NCI-H187 (cell line): ENCODE measurements at regions not wholly inside any gene's neighbourhood (a gene's known extent, or its start where the extent isn't known, plus 50 kb on each side); places are given as distances from the start of the nearest gene placed in this dataset.

Experiments used
- DNase-seq, 2 experiments: peaks; one replicate each; lab custom pipeline; 2025; lab: John Stamatoyannopoulos, UW

GRCh38 chr17:56009795-56010651 is 143.3 kb upstream of the ANKFN1 start:
- peak in 1 of 2 experiments; percentile 5 for DNase-seq

GRCh38 chr17:56011406-56012131 is 141.7 kb upstream of the ANKFN1 start:
- no peak for DNase-seq

- no peak for DNase-seq
Observed at GRCh38 chr17:56018211-56018610, 135.1 kb upstream of the ANKFN1 start.

- no peak for DNase-seq
Observed at GRCh38 chr17:56020369-56020768, 132.9 kb upstream of the ANKFN1 start.

- DNase-seq: no peak
Observed at GRCh38 chr17:56021681-56022190, 131.5 kb upstream of the ANKFN1 start.

- no peak for DNase-seq
Observed at GRCh38 chr17:56023851-56024250, 129.4 kb upstream of the ANKFN1 start.

GRCh38 chr17:56026915-56027314 is 126.4 kb upstream of the ANKFN1 start:
- no peak for DNase-seq

- DNase-seq: no peak
Observed at GRCh38 chr17:56028837-56029236, 124.4 kb upstream of the ANKFN1 start.

- DNase-seq: peak in 1 of 2 experiments; percentile 18
Observed at GRCh38 chr17:56030009-56030624, 123.2 kb upstream of the ANKFN1 start.

GRCh38 chr17:56031636-56032035 is 121.6 kb upstream of the ANKFN1 start:
- no peak for DNase-seq

GRCh38 chr17:56034197-56034635 is 119.1 kb upstream of the ANKFN1 start:
- no peak for DNase-seq

- DNase-seq: no peak
Observed at GRCh38 chr17:56038131-56038530, 115.1 kb upstream of the ANKFN1 start.

GRCh38 chr17:56045872-56046271 is 107.4 kb upstream of the ANKFN1 start:
- no peak for DNase-seq

- DNase-seq: peak; percentile 21 to 71
Observed at GRCh38 chr17:56047331-56047730, 105.9 kb upstream of the ANKFN1 start.

- no peak for DNase-seq
Observed at GRCh38 chr17:56057869-56058268, 95.4 kb upstream of the ANKFN1 start.

GRCh38 chr17:56064506-56064905 is 88.8 kb upstream of the ANKFN1 start:
- DNase-seq: no peak

- no peak for DNase-seq
Observed at GRCh38 chr17:56074361-56074890, 78.8 kb upstream of the ANKFN1 start.

GRCh38 chr17:56076980-56077379 is 76.3 kb upstream of the ANKFN1 start:
- DNase-seq: no peak

- no peak for DNase-seq
Observed at GRCh38 chr17:56083475-56083874, 69.8 kb upstream of the ANKFN1 start.

- no peak for DNase-seq
Observed at GRCh38 chr17:56085576-56086267, 67.6 kb upstream of the ANKFN1 start.

GRCh38 chr17:56087199-56087598 is 66.1 kb upstream of the ANKFN1 start:
- DNase-seq: no peak
